Progenitor cell of endocrine pancreas (in vitro differentiated cells): ENCODE measurements at regions not wholly inside any gene's neighbourhood (a gene's known extent, or its start where the extent isn't known, plus 50 kb on each side); places are given as distances from the start of the nearest gene placed in this dataset.
"Not testable (repeated sequence)": the region's sequence is repeated elsewhere in the genome, so short reads cannot be mapped to it uniquely, and the experiment has no call there.

Experiments used
- DNase-seq: peaks from one replicate; pipeline ENCODE4 v3.0.0; 2021; ENCODE audit warnings: low spot score; ENCODE audit not compliant: unreplicated experiment
- H3K27ac Mint-ChIP-seq: 2 replicates; pipeline ENCODE4 v1.8.0; 2021; ENCODE audit warnings: mild to moderate bottlenecking, moderate library complexity, mixed read lengths
- H3K27me3 Mint-ChIP-seq: 2 replicates; pipeline ENCODE4 v1.8.0; 2021; ENCODE audit warnings: mixed read lengths
- H3K36me3 Mint-ChIP-seq: 2 replicates; pipeline ENCODE4 v1.8.0; 2022; ENCODE audit warnings: mixed read lengths; ENCODE audit not compliant: insufficient read depth
- H3K4me1 Mint-ChIP-seq: 2 replicates; pipeline ENCODE4 v1.8.0; 2021; ENCODE audit warnings: low read depth, mixed read lengths
- H3K4me3 Mint-ChIP-seq: 2 replicates; pipeline ENCODE4 v1.8.0; 2021; ENCODE audit warnings: low read depth, mild to moderate bottlenecking, moderate library complexity, mixed read lengths
- H3K9me3 Mint-ChIP-seq: 2 replicates; pipeline ENCODE4 v1.8.0; 2021; ENCODE audit warnings: low read depth, mixed read lengths
- TF ChIP-seq, protein P1 (sequence below): fragments of 200-600 bp; sonication (generic); IDR thresholded peaks from one replicate; pipeline ENCODE4 v1.5.0; 2021; ENCODE audit warnings: antibody characterized with exemption, mild to moderate bottlenecking; ENCODE audit not compliant: unreplicated experiment

DNA sequence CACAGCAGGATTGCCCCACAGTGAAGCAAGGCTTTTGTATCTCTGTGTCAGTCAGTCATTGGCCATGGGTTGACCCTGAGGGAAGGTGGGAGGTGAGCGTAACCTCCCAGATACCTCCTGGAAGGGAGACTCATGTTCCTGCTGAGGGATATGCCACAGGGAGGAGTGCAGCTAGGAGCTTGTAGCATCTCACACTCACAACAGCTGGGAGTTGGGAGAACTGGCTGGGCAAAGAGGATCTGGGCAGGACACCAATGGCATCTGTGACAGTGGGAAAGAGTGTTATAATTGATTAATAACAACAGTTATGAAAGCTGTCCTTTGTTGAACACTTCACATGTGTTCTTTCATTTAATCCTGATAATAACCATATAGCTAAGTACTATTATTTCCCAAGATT lies 171.0 kb downstream of the TLE3 start:
- Mint-ChIP-seq H3K9me3 (peaks cover 27% of the 10 kb centered on the region), H3K27ac (no peak overlapping the region), H3K36me3 (peaks cover 3% of the 10 kb centered on the region), H3K4me3 (no peak overlapping the region), H3K4me1 (no peaks in the 10 kb centered on the region), H3K27me3 (peaks cover 6% of the 10 kb centered on the region)
- TF ChIP-seq, protein P1, sequence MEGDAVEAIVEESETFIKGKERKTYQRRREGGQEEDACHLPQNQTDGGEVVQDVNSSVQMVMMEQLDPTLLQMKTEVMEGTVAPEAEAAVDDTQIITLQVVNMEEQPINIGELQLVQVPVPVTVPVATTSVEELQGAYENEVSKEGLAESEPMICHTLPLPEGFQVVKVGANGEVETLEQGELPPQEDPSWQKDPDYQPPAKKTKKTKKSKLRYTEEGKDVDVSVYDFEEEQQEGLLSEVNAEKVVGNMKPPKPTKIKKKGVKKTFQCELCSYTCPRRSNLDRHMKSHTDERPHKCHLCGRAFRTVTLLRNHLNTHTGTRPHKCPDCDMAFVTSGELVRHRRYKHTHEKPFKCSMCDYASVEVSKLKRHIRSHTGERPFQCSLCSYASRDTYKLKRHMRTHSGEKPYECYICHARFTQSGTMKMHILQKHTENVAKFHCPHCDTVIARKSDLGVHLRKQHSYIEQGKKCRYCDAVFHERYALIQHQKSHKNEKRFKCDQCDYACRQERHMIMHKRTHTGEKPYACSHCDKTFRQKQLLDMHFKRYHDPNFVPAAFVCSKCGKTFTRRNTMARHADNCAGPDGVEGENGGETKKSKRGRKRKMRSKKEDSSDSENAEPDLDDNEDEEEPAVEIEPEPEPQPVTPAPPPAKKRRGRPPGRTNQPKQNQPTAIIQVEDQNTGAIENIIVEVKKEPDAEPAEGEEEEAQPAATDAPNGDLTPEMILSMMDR: no peak
- DNase-seq: no peak

- Mint-ChIP-seq H3K27me3 (peaks cover 19% of the 10 kb centered on the region), H3K9me3 (peaks cover 23% of the 10 kb centered on the region)
- DNase-seq, H3K4me3 Mint-ChIP-seq, H3K36me3 Mint-ChIP-seq, H3K4me1 Mint-ChIP-seq, H3K27ac Mint-ChIP-seq: not testable (repeated sequence)
These were observed 168.8 kb downstream of the TLE3 start for GRCh38 chr15:69928890-69929289.

DNA sequence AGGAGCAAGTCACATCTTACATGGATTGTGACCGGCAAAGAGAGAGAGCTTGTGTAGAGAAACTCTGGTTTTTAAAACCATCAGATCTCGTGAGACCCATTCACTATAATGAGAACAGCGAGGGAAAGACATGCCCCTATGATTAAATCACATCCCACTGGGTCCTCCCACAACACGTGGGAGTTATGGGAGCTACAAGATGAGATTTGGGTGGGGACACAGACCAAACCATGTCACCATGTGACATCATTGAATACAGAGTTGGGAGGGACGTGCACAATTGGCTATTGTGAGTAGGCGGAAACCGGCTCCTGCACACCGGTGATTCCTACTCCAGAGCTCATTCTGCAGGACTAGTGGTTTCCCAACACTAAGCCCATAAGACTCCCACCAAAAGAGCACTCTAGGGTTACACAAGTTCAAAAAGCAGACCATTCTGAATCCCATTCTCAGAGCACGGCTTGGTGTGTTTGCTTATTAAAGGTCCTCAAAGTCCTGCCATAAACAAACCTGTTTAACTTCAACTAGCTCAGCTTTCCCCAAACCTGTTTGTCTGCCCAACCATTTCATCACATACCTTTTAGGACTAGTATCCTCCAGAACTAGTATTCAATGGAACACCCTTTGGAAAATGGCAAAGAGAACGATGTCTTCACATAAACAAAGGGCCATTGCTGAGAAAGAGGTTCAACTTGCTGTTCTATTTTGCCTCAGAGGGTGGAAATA lies 167.6 kb downstream of the TLE3 start:
- Mint-ChIP-seq H3K27ac (no peak overlapping the region), H3K4me3 (no peak overlapping the region), H3K36me3 (peaks cover 2% of the 10 kb centered on the region), H3K4me1 (no peaks in the 10 kb centered on the region), H3K9me3 (peaks cover 17% of the 10 kb centered on the region), H3K27me3 (peaks cover 29% of the 10 kb centered on the region)
- TF ChIP-seq, protein P1: no peak
- DNase-seq: no peak

DNA sequence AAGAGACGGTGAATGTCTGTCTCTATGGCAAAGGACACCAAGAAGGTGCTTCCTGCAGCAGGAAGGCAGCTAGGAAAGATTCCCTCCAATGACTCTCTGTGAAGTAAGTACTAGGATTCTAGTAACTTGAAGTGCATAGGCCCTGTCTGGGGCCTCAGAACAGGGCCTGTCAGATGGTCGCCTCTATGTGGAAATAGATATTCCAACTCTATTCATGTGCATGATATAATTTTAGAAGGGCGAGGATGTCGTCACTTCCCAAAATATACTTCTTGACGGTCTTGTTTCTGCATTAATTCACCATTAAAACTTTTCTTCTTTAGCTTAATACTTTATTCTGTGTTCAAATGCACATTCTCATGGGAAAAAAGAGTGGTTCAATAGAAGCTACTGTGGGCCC lies 167.0 kb downstream of the TLE3 start:
- no peak overlapping the region for H3K27ac Mint-ChIP-seq
- peaks cover 20% of the 10 kb centered on the region for H3K9me3 Mint-ChIP-seq
- DNase-seq: no peak
- H3K4me1 Mint-ChIP-seq: no peaks in the 10 kb centered on the region
- peaks cover 36% of the 10 kb centered on the region for H3K27me3 Mint-ChIP-seq
- H3K4me3 Mint-ChIP-seq: no peak overlapping the region
- TF ChIP-seq, protein P1: no peak
- H3K36me3 Mint-ChIP-seq: peaks cover 4% of the 10 kb centered on the region

- Mint-ChIP-seq H3K36me3 (peaks cover 4% of the 10 kb centered on the region), H3K27ac (no peak overlapping the region), H3K4me1 (no peaks in the 10 kb centered on the region), H3K4me3 (no peak overlapping the region), H3K27me3 (peaks cover 37% of the 10 kb centered on the region), H3K9me3 (peaks cover 22% of the 10 kb centered on the region)
- DNase-seq: no peak
- TF ChIP-seq, protein P1: no peak
These were observed 166.6 kb downstream of the TLE3 start for GRCh38 chr15:69931156-69931555.

GRCh38 chr15:69934607-69935006 lies 163.1 kb downstream of the TLE3 start:
- Mint-ChIP-seq H3K27ac (no peak overlapping the region), H3K27me3 (peaks cover 45% of the 10 kb centered on the region), H3K4me3 (no peak overlapping the region), H3K9me3 (peaks cover 13% of the 10 kb centered on the region), H3K36me3 (peaks cover 2% of the 10 kb centered on the region), H3K4me1 (no peaks in the 10 kb centered on the region)
- no peak for DNase-seq
- TF ChIP-seq, protein P1: no peak
